ENCODE measurements at regions not wholly inside any gene's neighbourhood (a gene's known extent, or its start where the extent isn't known, plus 50 kb on each side); places are given as distances from the start of the nearest gene placed in this dataset.

GRCh38 chr13:91295712-91296410 is 51.6 kb upstream of the MIR17HG start:
- TF ChIP-seq CTCF (IDR thresholded peaks at IDR 0.05), result no peak
- H3K4me1 ChIP-seq, result no peaks in the 10 kb centered on the region
- no peaks in the 10 kb centered on the region for H3K27me3 ChIP-seq (ENCODE audit: control insufficient read depth, insufficient read depth, low read length)
- H3K36me3 ChIP-seq (ENCODE audit: control insufficient read depth, insufficient read depth, low read length), result no peaks in the 10 kb centered on the region
- H3K4me2 ChIP-seq (ENCODE audit: low read length), result no peak overlapping the region
- no peak overlapping the region for H2AFZ ChIP-seq
- no peaks in the 10 kb centered on the region for H3K79me2 ChIP-seq
- no peak overlapping the region for H3K27ac ChIP-seq
- no peaks in the 10 kb centered on the region for H3K9me3 ChIP-seq (ENCODE audit: control insufficient read depth, low read length)
- no peak overlapping the region for H3K9ac ChIP-seq
- H3K4me3 ChIP-seq (ENCODE audit: low read depth, low read length), result no peak overlapping the region

DNA sequence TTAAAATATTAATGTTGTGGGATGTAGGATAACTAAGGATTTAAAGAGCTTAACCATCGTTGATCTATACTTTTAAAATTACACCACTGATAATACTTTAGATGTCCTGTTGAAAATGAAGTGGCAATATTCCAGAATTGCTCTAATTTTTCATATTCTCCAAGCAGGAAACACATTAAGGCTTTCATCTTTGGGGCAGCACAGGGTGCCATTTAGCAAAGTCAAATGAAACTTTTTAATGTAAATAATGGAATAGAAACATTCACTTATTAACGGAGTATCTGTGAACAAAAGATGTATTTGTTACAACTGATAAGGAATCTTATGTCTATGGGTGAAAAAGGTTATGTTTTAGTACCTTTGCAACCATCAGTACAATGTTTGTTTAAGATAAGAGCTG is 50.0 kb upstream of the MIR17HG start:
- H3K27ac ChIP-seq, result no peak overlapping the region
- TF ChIP-seq CTCF (IDR thresholded peaks at IDR 0.05), result no peak
- no peaks in the 10 kb centered on the region for H3K4me1 ChIP-seq
- no peaks in the 10 kb centered on the region for H3K36me3 ChIP-seq (ENCODE audit: control insufficient read depth, insufficient read depth, low read length)
- H3K9ac ChIP-seq, result no peak overlapping the region
- no peaks in the 10 kb centered on the region for H3K27me3 ChIP-seq (ENCODE audit: control insufficient read depth, insufficient read depth, low read length)
- no peak overlapping the region for H3K4me3 ChIP-seq (ENCODE audit: low read depth, low read length)
- H3K9me3 ChIP-seq (ENCODE audit: control insufficient read depth, low read length), result no peaks in the 10 kb centered on the region
- no peak overlapping the region for H2AFZ ChIP-seq
- no peak overlapping the region for H3K4me2 ChIP-seq (ENCODE audit: low read length)
- H3K79me2 ChIP-seq, result no peaks in the 10 kb centered on the region

Measured in parathyroid adenoma (tissue), 2 donors.